Cerebellar cortex (tissue), 1 donor: ENCODE measurements at regions not wholly inside any gene's neighbourhood (a gene's known extent, or its start where the extent isn't known, plus 50 kb on each side); places are given as distances from the start of the nearest gene placed in this dataset.
A peak's percentile ranks its signal among the peaks of the same experiment; 100 is the strongest.

Source experiments
- DNase-seq: peaks from one replicate; pipeline ENCODE4 v3.0.0-alpha.2; 2015; ENCODE audit warnings: low spot score

DNA sequence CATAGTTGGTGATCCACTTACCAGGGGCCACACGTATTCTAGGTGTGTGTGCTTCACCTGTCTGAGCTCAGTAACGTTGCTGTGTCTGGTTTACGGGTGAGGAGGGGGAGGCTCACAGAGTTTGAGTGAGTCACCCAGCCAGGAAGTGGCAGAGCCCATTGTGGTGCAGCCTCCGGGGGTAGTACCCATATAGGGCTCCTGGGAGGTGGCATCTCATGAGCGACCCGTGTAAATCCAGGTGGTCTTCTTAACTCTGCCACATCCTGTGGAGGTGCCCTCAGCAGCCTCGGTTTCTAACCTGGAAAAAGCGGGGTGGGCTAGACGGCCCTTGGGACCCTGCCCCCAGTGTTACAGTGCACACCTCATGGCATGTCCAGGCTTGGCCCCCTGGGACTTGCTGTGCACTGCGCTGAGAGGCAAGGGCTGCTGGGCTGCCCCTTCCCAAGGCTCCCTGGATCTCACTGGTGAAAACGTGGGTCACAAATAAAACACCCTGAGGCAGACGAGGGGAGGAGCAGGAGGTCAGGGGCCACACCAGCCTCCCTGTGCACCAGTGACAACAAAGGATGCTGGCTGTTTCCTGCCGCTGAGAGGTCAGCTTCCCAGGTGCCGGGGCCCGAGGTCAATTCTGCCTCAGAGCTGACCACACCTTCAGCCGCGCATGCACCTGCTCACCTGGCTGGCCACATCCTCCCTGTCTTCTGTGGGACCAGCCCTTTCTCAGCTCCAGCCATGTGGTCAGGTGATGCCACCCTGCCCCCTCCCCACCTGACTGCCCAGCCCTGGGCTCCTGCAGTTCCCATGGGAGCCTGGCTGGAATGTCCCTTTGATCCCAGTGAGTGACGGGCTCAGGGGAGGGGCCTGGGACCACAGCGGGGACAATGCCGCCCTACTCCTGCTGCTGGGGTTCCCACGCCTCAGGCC is 305.1 kb downstream of the CTTN start:
- DNase-seq = no peak

- DNase-seq = no peak
These were observed 306.8 kb downstream of the CTTN start for GRCh38 chr11:70705097-70705496.

GRCh38 chr11:70705930-70706329 is 307.6 kb downstream of the CTTN start:
- no peak for DNase-seq

- no peak for DNase-seq
These were observed 309.5 kb downstream of the CTTN start for GRCh38 chr11:70707821-70708220.

DNA sequence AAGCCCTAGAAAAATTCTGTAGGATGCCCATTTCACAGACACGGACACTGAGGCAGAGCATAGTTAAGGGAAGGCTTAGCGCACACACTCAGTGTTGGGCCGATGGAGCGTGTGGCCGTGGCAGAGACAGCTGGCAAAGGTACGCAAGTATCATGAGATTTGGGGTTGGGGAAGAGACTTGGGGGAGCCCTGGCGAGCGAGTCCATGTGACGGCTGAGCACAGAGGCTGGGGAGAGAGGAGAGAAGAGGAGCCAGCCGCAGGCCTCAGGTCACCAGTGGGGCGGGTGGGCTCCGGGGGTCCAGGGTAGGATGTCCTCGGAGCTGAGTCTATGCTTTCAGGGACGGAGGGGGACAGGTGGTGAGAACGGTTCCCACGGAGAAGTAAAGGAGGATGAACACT is 311.3 kb downstream of the CTTN start:
- no peak for DNase-seq

- no peak for DNase-seq
These were observed 311.9 kb downstream of the CTTN start for GRCh38 chr11:70710192-70710591.

DNA sequence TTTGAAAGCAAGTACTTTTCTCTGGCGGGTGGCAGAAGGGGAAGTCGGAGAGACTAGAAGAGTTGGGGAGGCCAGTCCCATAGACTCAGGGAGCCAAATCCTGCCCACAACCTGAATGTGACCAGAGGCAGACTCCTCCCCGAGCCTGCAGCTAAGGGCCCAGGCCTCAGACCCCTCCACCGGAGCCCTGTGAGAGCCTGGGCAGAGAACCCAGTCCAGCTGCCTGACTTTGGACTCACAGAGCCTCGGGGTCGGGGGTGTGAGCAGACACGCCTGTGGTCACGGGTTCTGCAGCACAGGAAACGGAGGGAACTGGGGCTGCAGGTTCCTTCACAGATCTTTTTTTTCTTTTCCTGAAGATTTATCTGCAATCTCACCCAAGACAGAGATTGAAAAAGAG is 312.3 kb downstream of the CTTN start:
- no peak for DNase-seq

DNA sequence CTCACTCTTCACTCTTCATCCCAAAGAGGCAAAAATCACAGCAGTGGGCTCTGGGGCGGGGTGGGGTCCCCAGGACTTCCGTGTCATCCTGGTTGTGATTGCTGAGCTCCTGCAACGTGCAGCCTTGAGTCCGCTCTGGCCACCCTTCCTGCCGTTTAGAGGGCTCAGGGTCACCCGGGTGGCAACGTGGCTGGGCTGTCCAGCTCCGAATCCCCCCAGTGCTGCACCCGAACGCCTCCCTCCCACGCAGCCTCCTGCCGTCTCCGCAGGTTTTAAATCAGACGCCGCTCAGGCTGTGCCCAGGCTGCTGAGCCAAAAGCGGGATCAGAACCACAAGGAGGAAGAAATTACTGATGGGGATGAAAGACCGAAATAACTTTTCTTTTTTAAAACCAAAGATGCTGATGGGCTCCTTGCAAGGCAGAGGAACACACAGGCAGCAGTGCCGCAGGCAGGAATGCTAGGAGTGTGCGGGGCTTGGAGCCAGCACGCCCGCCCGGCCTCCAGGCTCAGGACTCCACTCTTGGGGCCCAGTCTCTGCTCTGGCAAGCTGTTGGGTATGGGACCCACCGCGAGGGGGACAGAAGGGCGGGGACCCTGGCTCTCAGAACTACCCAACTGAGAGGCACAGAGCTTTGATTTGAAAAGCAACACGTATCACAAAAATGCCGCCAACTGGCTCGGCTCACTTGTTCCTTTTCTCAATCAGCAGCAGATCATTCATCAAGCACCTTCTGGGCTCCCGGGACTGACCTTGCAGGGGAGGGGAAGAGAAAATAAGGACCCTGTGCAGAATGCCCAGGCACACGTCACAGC is 313.0 kb downstream of the CTTN start:
- DNase-seq = no peak

DNA sequence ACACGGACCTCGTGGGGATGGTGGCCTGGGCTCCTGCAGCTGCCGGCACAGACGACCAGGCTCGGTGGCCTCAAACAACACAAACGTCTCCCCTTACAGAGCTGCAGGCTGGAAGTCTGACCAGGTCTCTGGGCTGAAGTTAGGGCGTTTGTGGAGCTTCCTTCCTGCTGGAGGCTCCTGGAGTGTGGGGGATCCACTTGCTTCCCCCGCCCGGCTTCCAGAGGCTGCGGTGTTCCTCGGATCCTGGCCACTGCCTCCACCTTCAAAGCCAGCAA is 313.5 kb downstream of the CTTN start:
- DNase-seq = no peak

- no peak for DNase-seq
These were observed 314.1 kb downstream of the CTTN start for GRCh38 chr11:70712471-70712870.

DNA sequence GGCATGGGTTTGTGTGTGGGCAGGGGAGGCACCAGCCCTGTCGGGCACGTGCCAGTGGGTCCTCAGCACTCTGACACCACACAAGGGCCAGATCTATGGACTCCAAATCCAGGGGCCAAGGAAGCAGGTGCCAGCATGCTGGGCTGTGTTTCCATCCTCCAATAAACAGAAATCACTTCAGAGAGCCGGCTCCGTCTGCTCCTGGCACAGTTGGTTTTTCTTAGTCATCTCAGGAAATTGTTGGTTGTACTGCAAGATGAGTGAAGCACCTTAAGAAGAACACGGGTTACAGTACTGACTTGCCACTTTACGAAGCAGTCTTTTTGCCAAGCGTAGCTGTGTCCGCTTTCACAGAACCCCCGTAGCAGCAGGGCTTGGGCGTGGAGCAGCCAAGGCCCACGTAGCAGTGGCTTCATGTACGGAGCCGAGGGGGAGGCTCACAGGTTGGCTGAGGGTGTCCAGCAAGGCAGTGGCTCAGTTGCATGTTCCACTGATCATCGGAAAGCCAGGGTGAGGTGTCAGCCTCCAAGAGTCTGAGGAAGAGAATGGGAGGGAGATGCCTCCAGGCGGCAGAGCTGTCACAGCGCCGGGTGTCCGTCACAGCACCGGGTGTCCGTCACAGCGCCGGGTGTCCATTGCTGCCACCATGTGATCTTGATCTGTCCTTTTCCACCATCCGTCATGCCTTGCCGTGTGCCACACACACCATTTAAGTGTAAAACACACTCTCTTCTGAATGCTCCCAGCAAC is 314.9 kb downstream of the CTTN start:
- DNase-seq = no peak

- no peak for DNase-seq
These were observed 315.8 kb downstream of the CTTN start for GRCh38 chr11:70713988-70714665.

DNA sequence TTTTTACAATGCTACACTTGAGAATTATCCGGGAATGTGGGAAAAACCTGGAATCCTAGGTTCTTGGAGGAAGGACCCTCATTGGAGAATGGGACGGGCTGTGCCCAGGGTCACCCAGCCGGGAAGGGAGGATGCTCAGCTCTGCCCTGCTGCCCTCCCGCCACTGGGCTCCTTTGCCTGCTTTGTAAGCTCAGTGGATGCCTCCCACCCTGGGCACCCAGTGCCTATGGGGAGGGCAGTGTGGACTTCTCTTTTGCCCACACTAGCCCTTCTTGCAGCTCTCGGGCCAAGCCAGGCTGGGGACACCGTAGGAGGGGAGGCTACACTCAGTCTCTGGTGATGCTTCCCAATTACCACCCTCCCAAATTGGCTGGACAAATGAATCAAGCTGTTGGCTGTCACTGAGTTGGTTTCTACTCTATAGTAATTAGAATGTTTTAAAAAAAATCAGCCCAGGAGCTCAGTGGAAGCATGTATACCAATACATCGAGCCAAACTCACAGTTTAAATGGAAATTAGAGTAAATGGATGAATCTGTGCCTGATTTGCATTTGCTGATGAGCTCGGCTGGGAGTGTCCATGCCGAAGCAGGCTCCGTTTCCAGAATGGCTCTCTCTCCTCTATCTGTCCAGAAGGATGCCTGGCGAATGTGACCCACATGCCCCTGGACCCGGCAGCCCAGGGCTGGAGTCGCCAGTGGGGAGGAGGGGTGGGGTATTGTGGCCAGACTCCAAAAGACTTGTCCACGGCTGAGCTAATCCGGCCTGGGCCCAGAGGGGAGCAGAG is 317.0 kb downstream of the CTTN start:
- DNase-seq = no peak

DNA sequence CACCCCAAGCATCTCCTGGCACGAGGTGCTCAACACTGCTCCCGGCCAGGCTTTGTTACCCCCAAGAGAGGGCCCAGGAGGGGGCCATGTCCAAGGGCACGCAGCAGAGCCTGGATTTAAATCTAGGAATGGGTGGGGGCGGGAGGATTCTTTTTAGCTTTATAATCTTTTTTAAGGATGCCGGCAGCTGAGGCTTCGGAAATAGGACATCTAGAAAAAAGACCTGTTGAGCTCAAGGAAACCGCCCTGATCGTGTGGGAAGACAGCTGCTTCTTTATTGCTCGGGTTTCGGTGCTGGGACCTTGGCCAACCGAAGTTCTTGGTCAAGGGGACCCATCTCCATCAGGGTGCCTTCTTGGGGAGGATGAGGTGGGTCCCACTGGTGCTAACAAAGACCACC is 317.9 kb downstream of the CTTN start:
- DNase-seq = no peak

- DNase-seq = no peak
These were observed 318.9 kb downstream of the CTTN start for GRCh38 chr11:70716986-70717775.

DNA sequence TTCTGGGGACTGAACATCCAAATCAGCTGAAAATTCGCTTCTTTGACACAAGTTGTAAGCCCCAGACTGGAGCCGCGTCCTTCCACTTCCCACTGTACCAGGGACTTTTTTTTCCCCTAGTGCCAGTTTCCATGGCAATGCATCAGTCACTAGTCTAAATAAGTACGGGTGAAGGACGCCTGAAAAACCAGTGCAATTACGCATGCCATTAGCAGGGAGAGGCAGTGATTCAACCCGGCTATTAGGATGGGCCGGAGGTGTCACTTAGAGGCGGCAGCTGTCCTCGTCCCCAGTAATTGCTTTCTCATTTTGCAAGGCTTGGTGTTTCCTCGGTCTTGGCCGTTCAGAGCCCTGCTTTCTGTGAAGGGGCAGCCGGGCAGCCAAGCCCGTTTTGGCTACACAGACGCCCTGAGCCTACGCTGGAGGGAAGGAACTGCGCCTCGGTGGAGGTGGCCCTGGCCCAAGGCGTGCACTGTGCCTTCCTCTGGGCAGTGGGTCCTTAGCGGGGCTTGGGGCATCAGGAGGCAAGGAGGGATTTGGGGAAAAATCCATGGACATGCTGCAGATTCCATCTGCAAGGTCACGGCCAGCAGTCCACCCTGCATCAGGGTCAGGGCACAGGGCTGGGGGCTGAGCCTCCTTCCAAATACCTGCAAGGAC is 319.7 kb downstream of the CTTN start:
- peak; percentile 10 for DNase-seq

- no peak for DNase-seq
These were observed 321.2 kb downstream of the CTTN start for GRCh38 chr11:70719516-70719915.

DNA sequence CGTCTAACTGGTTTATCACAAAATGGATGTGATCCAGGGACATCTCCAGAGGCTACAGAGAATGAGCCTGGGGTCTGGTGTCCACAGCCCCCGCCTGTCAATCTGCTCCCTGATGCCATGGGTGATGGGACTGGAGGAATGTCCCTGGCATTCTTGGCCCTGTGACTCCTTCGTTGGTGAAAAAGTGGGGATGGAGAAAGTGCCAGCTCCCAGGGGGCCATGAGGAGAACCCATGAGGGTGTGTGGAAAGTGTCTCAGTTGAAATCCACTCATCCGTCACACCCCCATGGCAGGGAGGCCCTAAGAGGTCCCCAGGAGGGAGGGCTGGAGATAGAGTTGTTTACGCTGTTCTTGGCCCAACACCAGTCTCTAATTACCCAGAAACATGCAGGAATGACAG is 322.0 kb downstream of the CTTN start:
- no peak for DNase-seq

DNA sequence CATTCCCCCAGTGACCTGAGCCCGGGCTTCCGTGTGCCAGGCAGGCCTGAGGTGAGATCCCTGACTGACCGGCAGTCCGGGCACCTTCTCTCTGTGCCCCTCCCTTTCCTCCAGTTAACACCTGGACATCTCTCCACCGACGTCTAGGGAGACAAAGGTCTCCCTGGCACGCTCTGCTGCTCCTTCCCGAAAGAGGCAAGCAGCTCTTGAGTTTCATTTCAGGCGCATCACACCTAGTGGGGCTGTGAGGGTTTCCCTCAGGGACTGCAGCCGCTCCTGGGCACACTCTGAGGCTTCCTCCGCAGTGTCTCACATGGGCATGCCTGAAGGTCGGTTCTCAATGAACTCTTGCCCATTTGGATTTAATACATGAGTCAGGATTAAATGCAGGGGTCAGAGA is 322.7 kb downstream of the CTTN start:
- DNase-seq = no peak

- no peak for DNase-seq
These were observed 326.9 kb downstream of the CTTN start for GRCh38 chr11:70725278-70725677.
